SK-N-MC (cell line): ENCODE measurements at regions not wholly inside any gene's neighbourhood (a gene's known extent, or its start where the extent isn't known, plus 50 kb on each side); places are given as distances from the start of the nearest gene placed in this dataset.

Experiments used
- DNase-seq: peaks from one replicate; pipeline ENCODE4 v3.0.0-alpha.2; 2011; ENCODE audit warnings: low read depth, low spot score
- H3K27ac ChIP-seq: fragments of 200-600 bp; sonication (generic); 2 replicates; pipeline ENCODE4 v1.5.1; 2016; ENCODE audit warnings: mixed run types
- H3K36me3 ChIP-seq: fragments of 200-600 bp; sonication (generic); 2 replicates; pipeline ENCODE4 v1.6.1; 2017; ENCODE audit warnings: antibody characterized with exemption, low read length, mixed read lengths; ENCODE audit not compliant: insufficient read depth
- H3K4me3 ChIP-seq: fragments of 200-600 bp; sonication (generic); 2 replicates; pipeline ENCODE4 v1.5.1; 2016
- H3K9ac ChIP-seq: fragments of 200-600 bp; sonication (generic); 2 replicates; pipeline ENCODE4 v1.8.0; 2017; ENCODE audit warnings: mixed run types, mixed read lengths; ENCODE audit not compliant: insufficient read length
- H3K9me3 ChIP-seq: fragments of 200-600 bp; sonication (generic); 2 replicates; pipeline ENCODE4 v1.6.1; 2017; ENCODE audit warnings: low read depth, mild to moderate bottlenecking, antibody characterized with exemption, low read length, moderate library complexity, mixed read lengths
- EZH2 ChIP-seq: fragments of 200-600 bp; sonication (generic); IDR thresholded peaks from one replicate; pipeline ENCODE4 v1.6.1; 2017; ENCODE audit warnings: antibody characterized with exemption
- FOXP2 ChIP-seq: optimal IDR thresholded peaks from 2 replicates; pipeline ENCODE3; 2011; ENCODE audit warnings: mild to moderate bottlenecking, moderate library complexity; ENCODE audit not compliant: insufficient read depth; ENCODE audit errors: extremely low read length, control extremely low read depth
- POLR2AphosphoS5 ChIP-seq: IDR thresholded peaks from 2 replicates; pipeline ENCODE4 v1.6.1; 2012; ENCODE audit warnings: mild to moderate bottlenecking, low read depth, low read length, borderline replicate concordance

DNA sequence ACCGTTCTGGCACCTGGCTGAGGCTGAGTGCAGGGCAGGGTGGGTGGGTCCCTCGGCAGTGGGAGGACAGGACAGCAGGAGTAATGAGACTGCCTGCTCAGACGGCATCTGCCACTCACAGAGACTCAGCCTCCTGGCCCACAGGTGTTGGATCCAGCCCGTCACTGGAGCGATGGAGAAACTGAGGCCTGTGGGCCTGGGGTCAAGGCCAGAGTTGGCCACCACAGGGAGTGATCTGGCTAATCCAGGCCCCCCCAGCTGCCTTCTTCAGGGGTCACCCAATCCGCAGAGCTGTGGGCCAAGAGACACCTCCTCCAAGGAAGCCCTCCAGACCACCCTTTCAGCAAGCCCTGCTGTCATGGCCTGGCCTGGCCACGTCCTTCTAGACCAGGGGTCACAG is 103.7 kb upstream of the VSTM2B start:
- no peak for TF ChIP-seq POLR2AphosphoS5
- no peak for TF ChIP-seq EZH2
- no peak for TF ChIP-seq FOXP2
- H3K27ac ChIP-seq = no peak overlapping the region
- no peak for DNase-seq
- no peak overlapping the region for H3K9ac ChIP-seq
- H3K9me3 ChIP-seq = no peaks in the 10 kb centered on the region
- no peak overlapping the region for H3K4me3 ChIP-seq
- no peaks in the 10 kb centered on the region for H3K36me3 ChIP-seq

DNA sequence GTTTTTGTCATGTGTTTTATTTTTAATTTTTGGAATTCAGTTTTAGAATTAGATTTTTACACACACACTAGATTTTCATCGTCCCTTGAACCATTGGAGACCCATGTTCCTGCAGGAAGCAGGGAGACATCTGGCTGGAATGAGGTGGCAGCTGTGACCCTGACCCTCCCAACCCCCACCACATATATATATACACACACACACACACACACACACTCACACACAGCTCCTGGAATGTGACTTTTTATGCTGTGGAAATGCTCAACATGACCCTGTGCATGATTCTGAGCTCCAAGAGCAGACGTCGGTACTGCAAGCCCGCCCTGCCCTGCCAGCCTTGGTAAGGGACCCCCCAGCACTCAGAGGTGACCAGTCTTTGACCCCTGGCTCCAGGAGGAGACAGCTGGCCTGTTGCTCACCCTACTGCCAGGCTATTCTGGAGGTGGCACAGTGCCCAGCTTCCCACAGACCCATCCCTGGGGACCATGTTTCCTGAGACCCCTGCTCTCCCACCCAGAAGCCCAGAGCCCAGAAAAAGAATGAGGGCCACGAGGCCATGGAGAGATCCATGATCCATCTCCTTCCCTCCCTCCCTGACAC is 103.2 kb upstream of the VSTM2B start:
- no peak for DNase-seq
- no peaks in the 10 kb centered on the region for H3K36me3 ChIP-seq
- H3K27ac ChIP-seq = no peak overlapping the region
- H3K4me3 ChIP-seq = no peak overlapping the region
- H3K9ac ChIP-seq = no peak overlapping the region
- TF ChIP-seq EZH2 = no peak
- H3K9me3 ChIP-seq = no peaks in the 10 kb centered on the region

DNA sequence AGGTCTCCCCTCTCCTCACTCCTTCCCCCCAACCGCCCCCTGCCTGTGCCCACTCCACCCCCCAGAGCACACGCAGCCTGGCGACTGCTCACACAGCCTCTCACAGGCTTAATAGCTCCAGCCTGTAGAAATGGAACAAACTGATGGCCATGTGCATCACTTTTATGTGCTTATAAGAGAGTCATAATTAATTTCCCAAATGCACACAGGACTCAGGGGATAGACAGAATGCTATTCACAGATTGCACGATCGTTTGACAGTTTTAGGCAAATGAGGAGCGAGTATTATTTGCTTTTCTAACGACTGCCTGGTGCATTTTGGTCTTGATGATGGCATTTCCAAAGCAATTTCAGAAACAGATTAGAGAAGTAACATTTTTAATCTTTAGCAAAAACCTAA is 97.7 kb upstream of the VSTM2B start:
- no peaks in the 10 kb centered on the region for H3K36me3 ChIP-seq
- H3K4me3 ChIP-seq = no peak overlapping the region
- DNase-seq = no peak
- no peak overlapping the region for H3K9ac ChIP-seq
- no peak for TF ChIP-seq POLR2AphosphoS5
- no peak for TF ChIP-seq FOXP2
- TF ChIP-seq EZH2 = no peak
- H3K27ac ChIP-seq = no peak overlapping the region
- H3K9me3 ChIP-seq = no peaks in the 10 kb centered on the region

DNA sequence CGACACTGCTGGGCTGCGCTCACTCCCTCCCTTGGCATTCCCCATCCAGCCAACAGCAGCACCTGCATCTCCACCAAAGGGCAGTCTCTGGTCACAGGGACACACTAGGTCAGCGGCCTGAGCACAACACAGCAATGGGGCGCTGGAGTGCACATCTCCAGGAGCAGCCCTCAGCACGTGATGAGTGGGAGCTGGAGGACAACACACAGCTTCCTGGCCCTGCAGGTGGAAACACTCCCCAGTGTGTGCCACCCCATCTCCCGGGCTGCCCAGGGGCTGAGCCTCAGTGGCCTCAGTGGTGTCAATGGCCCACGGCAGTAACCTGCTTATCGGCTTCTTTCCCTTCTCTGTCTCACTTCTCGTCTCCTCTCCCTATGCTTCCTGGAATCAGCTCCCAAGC is 96.8 kb upstream of the VSTM2B start:
- no peak for DNase-seq
- Histone ChIP-seq H3K4me3 (no peak overlapping the region), H3K9ac (no peak overlapping the region), H3K36me3 (no peaks in the 10 kb centered on the region), H3K9me3 (no peaks in the 10 kb centered on the region), H3K27ac (no peak overlapping the region)
- TF ChIP-seq POLR2AphosphoS5 = no peak
- no peak for TF ChIP-seq FOXP2

DNA sequence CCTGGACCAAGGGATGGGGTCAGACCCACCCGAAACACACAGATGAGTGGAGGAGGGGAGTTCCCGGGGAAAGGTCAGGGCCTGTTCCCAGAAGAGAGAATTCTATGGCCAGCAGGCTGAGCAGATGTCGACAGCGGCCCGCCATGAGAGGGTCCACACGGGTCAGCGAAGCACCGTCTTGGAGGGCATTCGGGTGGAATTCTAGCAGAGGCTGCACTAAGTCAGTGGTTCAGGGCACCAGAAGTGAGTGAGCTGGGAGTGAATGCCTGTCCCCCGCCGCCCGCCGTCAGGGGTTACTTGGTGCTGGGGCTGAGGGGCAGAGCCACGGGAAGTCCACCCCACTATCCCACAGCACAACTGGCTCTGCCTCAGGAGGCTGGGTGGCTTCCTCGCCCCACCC is 96.2 kb upstream of the VSTM2B start:
- Histone ChIP-seq H3K9ac (no peak overlapping the region), H3K4me3 (no peak overlapping the region), H3K9me3 (no peaks in the 10 kb centered on the region), H3K36me3 (no peaks in the 10 kb centered on the region), H3K27ac (no peak overlapping the region)
- DNase-seq = no peak
- TF ChIP-seq POLR2AphosphoS5 = no peak
- no peak for TF ChIP-seq EZH2
- TF ChIP-seq FOXP2 = no peak

DNA sequence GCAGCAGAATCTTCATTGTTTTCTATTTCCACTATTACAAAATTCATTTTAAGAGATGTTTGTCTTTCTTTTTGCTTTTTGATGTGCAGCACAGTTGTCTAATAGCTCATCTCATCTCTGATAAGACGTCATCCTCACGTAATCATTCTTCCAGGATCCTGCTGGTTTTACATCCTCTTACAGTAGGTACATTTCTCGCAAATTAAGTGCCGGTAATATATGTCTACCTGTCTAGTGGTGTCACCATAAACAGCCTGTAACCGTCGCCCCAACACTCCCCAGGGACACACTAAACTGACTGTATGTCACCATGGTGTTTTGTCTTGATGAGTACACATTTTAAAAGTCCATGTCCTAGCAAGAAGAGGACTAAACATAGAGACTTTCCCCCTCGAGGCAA is 94.5 kb upstream of the VSTM2B start:
- H3K4me3 ChIP-seq = no peak overlapping the region
- no peak for TF ChIP-seq FOXP2
- DNase-seq = no peak
- H3K36me3 ChIP-seq = no peaks in the 10 kb centered on the region
- no peak overlapping the region for H3K9ac ChIP-seq
- H3K27ac ChIP-seq = no peak overlapping the region
- no peaks in the 10 kb centered on the region for H3K9me3 ChIP-seq

DNA sequence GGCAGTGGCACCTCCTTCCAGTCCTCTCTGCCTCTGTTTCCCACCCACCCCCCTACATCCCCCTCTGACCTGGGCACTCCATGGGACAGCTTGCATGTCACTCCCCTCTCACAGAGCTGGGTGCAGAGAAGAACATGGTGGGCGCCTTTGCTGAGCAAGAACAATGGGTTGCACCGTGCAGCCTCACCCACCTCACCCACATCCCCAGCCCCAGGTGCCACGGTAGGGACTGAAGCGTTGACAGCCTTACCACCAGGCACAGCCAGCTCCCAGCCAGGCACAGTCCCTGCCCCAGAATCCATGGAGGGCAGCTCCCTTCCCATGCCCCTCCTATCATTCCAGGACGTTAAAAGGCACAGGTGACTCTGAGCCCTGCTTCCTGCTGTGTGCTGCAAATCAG is 93.1 kb upstream of the VSTM2B start:
- Histone ChIP-seq H3K36me3 (no peaks in the 10 kb centered on the region), H3K4me3 (no peak overlapping the region), H3K9ac (no peak overlapping the region), H3K9me3 (no peaks in the 10 kb centered on the region), H3K27ac (no peak overlapping the region)
- DNase-seq = no peak
- TF ChIP-seq FOXP2 = no peak
- TF ChIP-seq EZH2 = no peak
- no peak for TF ChIP-seq POLR2AphosphoS5

DNA sequence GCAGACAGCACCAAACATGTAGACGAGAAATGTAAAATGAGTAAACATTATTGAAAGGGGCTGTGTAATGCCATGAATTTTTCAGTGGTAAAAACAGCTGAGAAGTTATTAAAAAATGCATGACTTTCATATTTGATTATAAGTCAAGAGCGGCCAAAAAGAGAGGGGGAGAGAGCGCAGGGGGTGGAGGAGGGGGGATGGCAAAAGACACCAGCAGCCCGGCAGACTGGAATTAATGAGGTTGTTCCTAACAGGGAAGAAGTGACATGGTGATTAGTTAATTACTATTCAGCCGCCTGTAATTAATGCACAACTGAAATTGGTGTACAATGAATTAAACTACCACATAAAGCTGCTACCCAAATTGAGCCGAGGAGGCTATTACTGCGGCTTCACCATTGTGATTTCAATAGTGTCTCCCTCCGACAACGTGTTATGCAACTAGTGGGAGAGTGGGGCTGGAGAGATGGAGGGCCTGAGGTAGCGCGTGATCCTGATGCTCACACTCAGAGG is 89.1 kb upstream of the VSTM2B start:
- TF ChIP-seq POLR2AphosphoS5 (no peak), EZH2 (no peak), FOXP2 (no peak)
- Histone ChIP-seq H3K9ac (no peak overlapping the region), H3K4me3 (no peak overlapping the region), H3K9me3 (no peaks in the 10 kb centered on the region), H3K27ac (no peak overlapping the region), H3K36me3 (no peaks in the 10 kb centered on the region)
- no peak for DNase-seq

DNA sequence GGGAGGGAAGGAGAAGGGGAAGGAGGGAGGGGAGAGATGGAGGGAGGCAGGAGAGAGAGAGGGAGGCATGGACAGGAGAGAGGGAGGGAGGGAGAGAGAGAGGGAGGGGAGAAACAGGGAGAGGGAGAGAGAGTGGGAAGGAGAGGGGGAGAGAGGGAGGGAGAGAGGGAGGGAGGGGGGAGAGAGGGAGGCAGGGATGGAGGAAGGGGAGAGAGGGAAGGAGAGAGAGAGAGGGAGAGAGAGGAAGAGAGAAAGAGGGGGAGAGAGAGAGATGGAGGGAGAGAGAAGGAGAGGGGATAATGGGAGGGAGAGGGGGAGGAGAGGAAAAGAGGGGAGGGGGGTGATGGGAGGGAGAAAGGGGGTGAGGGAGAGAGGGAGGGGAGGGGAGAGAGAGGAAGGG is 86.8 kb upstream of the VSTM2B start:
- H3K4me3 ChIP-seq = no peak overlapping the region
- no peaks in the 10 kb centered on the region for H3K9me3 ChIP-seq
- TF ChIP-seq POLR2AphosphoS5 = no peak
- no peaks in the 10 kb centered on the region for H3K36me3 ChIP-seq
- no peak overlapping the region for H3K27ac ChIP-seq
- H3K9ac ChIP-seq = no peak overlapping the region
- DNase-seq = no peak
